ENCODE measurements at regions not wholly inside any gene's neighbourhood (a gene's known extent, or its start where the extent isn't known, plus 50 kb on each side); places are given as distances from the start of the nearest gene placed in this dataset.

DNA sequence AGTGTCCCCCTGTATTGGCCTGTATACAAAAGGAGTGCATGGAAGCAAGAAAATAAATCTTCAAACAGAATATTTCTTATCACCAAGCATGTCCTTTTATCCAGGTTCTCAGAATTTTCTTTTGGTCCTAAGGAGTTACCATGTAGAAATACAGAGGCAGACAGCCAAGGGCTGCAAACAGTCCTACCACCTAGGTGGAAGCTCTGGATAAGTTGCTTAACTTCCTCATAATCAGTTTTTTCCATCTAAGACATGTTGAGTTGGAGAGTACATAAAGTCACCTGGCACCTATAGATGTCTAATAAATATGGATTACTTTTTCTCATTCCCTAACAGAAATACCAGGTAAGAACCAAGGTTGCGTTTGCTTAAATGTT is 57.0 kb upstream of the BLID start:
- intact Hi-C loops (cut with micrococcal nuclease) (no loop called here), dilution Hi-C loops (cut with HindIII; ENCODE audit: low sequenced_read_pairs, unreplicated experiment) (no loop called here), in situ Hi-C loops (cut with MboI; ENCODE audit: low sequenced_read_pairs) (no loop called here)
- H3K23ac ChIP-seq (ENCODE audit: low read depth, low read length) = peak overlapping the region; percentile 78
- H3K4ac ChIP-seq (ENCODE audit: low read depth, low read length) = peak overlapping the region; percentile 91
- peaks cover 0 to 10% of the 10 kb centered on the region in 2 experiments; a peak in 1 of 4 replicates for H3K79me1 ChIP-seq (ENCODE audit: low read depth in 1 of 2, low read length in 2 of 2)
- H3K4me2 ChIP-seq (ENCODE audit: low read depth, low read length) = peak overlapping the region; percentile 37
- DNase-seq (no peak), ATAC-seq (ENCODE audit: low read depth) (no peak)
- no TSS peak for BruUV-seq (replicated peaks)
- H3K9me1 ChIP-seq (ENCODE audit: insufficient read depth, low read length) = peaks cover 19% of the 10 kb centered on the region
- ChIA-PET POLR2A (ENCODE audit: unreplicated experiment) (no interaction called here), CTCF (no interaction called here)
- no peaks in the 10 kb centered on the region for H3K9me3 ChIP-seq (ENCODE audit: control insufficient read depth, insufficient read depth, low read length)
- no peak overlapping the region for H2AK9ac ChIP-seq (replicated peaks; ENCODE audit: low read depth, low read length, poor library complexity)
- H2BK15ac ChIP-seq (ENCODE audit: low read depth, low read length) = peak overlapping the region; percentile 70; the same call in 2 of the 3 replicates
- peaks cover 38% of the 10 kb centered on the region for H4K20me1 ChIP-seq (ENCODE audit: insufficient read depth, low read length)
- peak overlapping the region; percentile 78 for H3K27ac ChIP-seq (ENCODE audit: insufficient read depth, low read length)
- peak overlapping the region; percentile 90 for H4K91ac ChIP-seq (ENCODE audit: insufficient read depth, low read depth, low read length)
- peak overlapping the region; percentile 73 for H2BK120ac ChIP-seq (ENCODE audit: low read depth, low read length)
- H2AFZ ChIP-seq (replicated peaks; ENCODE audit: low read length, poor library complexity) = no peak overlapping the region
- peak overlapping the region; percentile 74; the same call in 1 of the 2 replicates for H3K18ac ChIP-seq (ENCODE audit: low read depth, low read length)
- peak overlapping the region; percentile 78; the same call in 1 of the 2 replicates for H2BK20ac ChIP-seq (ENCODE audit: low read depth, low read length)
- peak overlapping the region; percentile 19; the same call in 1 of the 2 replicates for H3K9ac ChIP-seq (ENCODE audit: low read depth, low read length)
- TF ChIP-seq POLR2A (IDR thresholded peaks at IDR 0.05; ENCODE audit: low read depth, low read length) = no peak
- TF ChIP-seq MXI1 (IDR thresholded peaks at IDR 0.05; ENCODE audit: borderline replicate concordance, low read depth, low read length) = no peak
- TF ChIP-seq, protein P1, sequence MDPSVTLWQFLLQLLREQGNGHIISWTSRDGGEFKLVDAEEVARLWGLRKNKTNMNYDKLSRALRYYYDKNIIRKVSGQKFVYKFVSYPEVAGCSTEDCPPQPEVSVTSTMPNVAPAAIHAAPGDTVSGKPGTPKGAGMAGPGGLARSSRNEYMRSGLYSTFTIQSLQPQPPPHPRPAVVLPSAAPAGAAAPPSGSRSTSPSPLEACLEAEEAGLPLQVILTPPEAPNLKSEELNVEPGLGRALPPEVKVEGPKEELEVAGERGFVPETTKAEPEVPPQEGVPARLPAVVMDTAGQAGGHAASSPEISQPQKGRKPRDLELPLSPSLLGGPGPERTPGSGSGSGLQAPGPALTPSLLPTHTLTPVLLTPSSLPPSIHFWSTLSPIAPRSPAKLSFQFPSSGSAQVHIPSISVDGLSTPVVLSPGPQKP (IDR thresholded peaks at IDR 0.05; ENCODE audit: borderline replicate concordance, low read depth, low read length) = no peak
- no peak for TF ChIP-seq SMC3 (IDR thresholded peaks at IDR 0.05; ENCODE audit: low read depth, low read length)
- no peak for TF ChIP-seq CHD1 (IDR thresholded peaks at IDR 0.05; ENCODE audit: low read depth, low read length)
- no peak for TF ChIP-seq RFX5 (IDR thresholded peaks at IDR 0.05; ENCODE audit: low read depth, low read length)
- TF ChIP-seq, protein P2, sequence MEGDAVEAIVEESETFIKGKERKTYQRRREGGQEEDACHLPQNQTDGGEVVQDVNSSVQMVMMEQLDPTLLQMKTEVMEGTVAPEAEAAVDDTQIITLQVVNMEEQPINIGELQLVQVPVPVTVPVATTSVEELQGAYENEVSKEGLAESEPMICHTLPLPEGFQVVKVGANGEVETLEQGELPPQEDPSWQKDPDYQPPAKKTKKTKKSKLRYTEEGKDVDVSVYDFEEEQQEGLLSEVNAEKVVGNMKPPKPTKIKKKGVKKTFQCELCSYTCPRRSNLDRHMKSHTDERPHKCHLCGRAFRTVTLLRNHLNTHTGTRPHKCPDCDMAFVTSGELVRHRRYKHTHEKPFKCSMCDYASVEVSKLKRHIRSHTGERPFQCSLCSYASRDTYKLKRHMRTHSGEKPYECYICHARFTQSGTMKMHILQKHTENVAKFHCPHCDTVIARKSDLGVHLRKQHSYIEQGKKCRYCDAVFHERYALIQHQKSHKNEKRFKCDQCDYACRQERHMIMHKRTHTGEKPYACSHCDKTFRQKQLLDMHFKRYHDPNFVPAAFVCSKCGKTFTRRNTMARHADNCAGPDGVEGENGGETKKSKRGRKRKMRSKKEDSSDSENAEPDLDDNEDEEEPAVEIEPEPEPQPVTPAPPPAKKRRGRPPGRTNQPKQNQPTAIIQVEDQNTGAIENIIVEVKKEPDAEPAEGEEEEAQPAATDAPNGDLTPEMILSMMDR (conservative IDR thresholded peaks at IDR 0.05; ENCODE audit: low read depth, low read length) = no peak
- TF ChIP-seq FOS (IDR thresholded peaks at IDR 0.05; ENCODE audit: low read depth, low read length) = no peak
- no peak for TF ChIP-seq NFE2L2 (IDR thresholded peaks at IDR 0.05; ENCODE audit: low read depth, low read length)
- no peak for TF ChIP-seq RAD21 (IDR thresholded peaks at IDR 0.05; ENCODE audit: low read length)
- no peak for TF ChIP-seq RCOR1 (IDR thresholded peaks at IDR 0.05; ENCODE audit: insufficient replicate concordance, low read length)
- no peak for TF ChIP-seq MAFK (IDR thresholded peaks at IDR 0.05; ENCODE audit: low read depth, low read length)
- TF ChIP-seq BHLHE40 (IDR thresholded peaks at IDR 0.05; ENCODE audit: low read depth, low read length) = no peak
- no peak for TF ChIP-seq CEBPB (IDR thresholded peaks at IDR 0.05; ENCODE audit: low read depth, low read length)
- TF ChIP-seq, protein P3, sequence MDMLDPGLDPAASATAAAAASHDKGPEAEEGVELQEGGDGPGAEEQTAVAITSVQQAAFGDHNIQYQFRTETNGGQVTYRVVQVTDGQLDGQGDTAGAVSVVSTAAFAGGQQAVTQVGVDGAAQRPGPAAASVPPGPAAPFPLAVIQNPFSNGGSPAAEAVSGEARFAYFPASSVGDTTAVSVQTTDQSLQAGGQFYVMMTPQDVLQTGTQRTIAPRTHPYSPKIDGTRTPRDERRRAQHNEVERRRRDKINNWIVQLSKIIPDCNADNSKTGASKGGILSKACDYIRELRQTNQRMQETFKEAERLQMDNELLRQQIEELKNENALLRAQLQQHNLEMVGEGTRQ (IDR thresholded peaks at IDR 0.05; ENCODE audit: low read depth, low read length) = no peak
- peaks cover 30% of the 10 kb centered on the region for H3K4me1 ChIP-seq (ENCODE audit: control insufficient read depth, insufficient read depth, low read length)
- H3K36me3 ChIP-seq (ENCODE audit: control insufficient read depth, insufficient read depth, low read length) = peaks cover 44% of the 10 kb centered on the region
- peak overlapping the region; percentile 74; the same call in 1 of the 2 replicates for H4K5ac ChIP-seq (ENCODE audit: low read depth, low read length)
- H2AK5ac ChIP-seq (ENCODE audit: low read depth, low read length) = peak overlapping the region; percentile 92; the same call in 1 of the 2 replicates
- H3K27me3 ChIP-seq (ENCODE audit: control insufficient read depth, insufficient read depth, low read length) = no peaks in the 10 kb centered on the region
- WGBS, 2 experiments (ENCODE audit: extremely low coverage in 2 of 2, insufficient read length in 1 of 2) = no CpG with 5 or more reads among the region's 1 CpG
- H3K4me3 ChIP-seq (ENCODE audit: insufficient read depth, low read depth, low read length) = no peak overlapping the region; the same call in 1 of the 2 replicates
- peak overlapping the region; percentile 55 for H3K56ac ChIP-seq (ENCODE audit: extremely low read depth, insufficient read depth, low read length)
- H4K8ac ChIP-seq (ENCODE audit: low read depth in 2 of 2, low read length in 2 of 2) = peak overlapping the region; percentile 69 to 89
- peak overlapping the region; percentile 90 for H3K14ac ChIP-seq (replicated peaks; ENCODE audit: low read depth, low read length)
- H2BK5ac ChIP-seq (ENCODE audit: low read depth, low read length, poor library complexity, severe bottlenecking) = peak overlapping the region; percentile 97
